Thoracic aorta (tissue), 2 donors: ENCODE measurements at regions not wholly inside any gene's neighbourhood (a gene's known extent, or its start where the extent isn't known, plus 50 kb on each side); places are given as distances from the start of the nearest gene placed in this dataset.

ENCODE experiments used
- ATAC-seq: fragments of 150-250 bp; one replicate; pipeline ENCODE4 v1.8.0; 2017; ENCODE audit warnings: low read depth; ENCODE audit not compliant: insufficient number of reproducible peaks, low FRiP score
- DNase-seq: peaks from one replicate; pipeline ENCODE4 v3.0.0-alpha.2; 2020; ENCODE audit warnings: low spot score
- H3K27ac ChIP-seq, 2 donors: fragments of 200-600 bp; sonication (generic); 1 replicate in 1 of 2; 2 replicates in 1 of 2; pipeline ENCODE4 v1.5.1; 2016; ENCODE audit warnings: mild to moderate bottlenecking in 2 of 2, moderate library complexity in 2 of 2
- H3K27me3 ChIP-seq: fragments of 200-600 bp; sonication (generic); replicated peaks from 2 replicates; pipeline ENCODE4 v1.6.0; 2016; ENCODE audit warnings: mild to moderate bottlenecking; ENCODE audit not compliant: insufficient read depth
- H3K36me3 ChIP-seq: fragments of 200-600 bp; sonication (generic); one replicate; pipeline ENCODE4 v1.5.1; 2016
- H3K4me1 ChIP-seq, 2 donors: fragments of 200-600 bp; sonication (generic); 1 replicate in 1 of 2; 2 replicates in 1 of 2; pipeline versions ENCODE4 v1.5.1 to v1.6.0; 2016; ENCODE audit warnings: low read depth in 2 of 2, mild to moderate bottlenecking in 1 of 2; ENCODE audit not compliant: control insufficient read depth in 1 of 2
- H3K4me3 ChIP-seq: fragments of 200-600 bp; sonication (generic); 2 replicates; pipeline ENCODE4 v1.5.1; 2016; ENCODE audit warnings: mild to moderate bottlenecking
- H3K9me3 ChIP-seq: fragments of 200-600 bp; sonication (generic); 2 replicates; pipeline ENCODE4 v1.5.1; 2016
- TF ChIP-seq, protein P1 (sequence below): fragments of 200-600 bp; sonication (generic); IDR thresholded peaks from one replicate; pipeline ENCODE4 v1.5.1; 2019; ENCODE audit warnings: antibody characterized with exemption

GRCh38 chr12:23028158-23028802 is 403.3 kb downstream of the ETNK1 start:
- H3K27ac ChIP-seq, result no peak overlapping the region
- H3K36me3 ChIP-seq, result no peaks in the 10 kb centered on the region
- DNase-seq (no peak), ATAC-seq (no peak)
- H3K4me1 ChIP-seq, result no peaks in the 10 kb centered on the region
- no peak overlapping the region for H3K4me3 ChIP-seq
- TF ChIP-seq, protein P1, sequence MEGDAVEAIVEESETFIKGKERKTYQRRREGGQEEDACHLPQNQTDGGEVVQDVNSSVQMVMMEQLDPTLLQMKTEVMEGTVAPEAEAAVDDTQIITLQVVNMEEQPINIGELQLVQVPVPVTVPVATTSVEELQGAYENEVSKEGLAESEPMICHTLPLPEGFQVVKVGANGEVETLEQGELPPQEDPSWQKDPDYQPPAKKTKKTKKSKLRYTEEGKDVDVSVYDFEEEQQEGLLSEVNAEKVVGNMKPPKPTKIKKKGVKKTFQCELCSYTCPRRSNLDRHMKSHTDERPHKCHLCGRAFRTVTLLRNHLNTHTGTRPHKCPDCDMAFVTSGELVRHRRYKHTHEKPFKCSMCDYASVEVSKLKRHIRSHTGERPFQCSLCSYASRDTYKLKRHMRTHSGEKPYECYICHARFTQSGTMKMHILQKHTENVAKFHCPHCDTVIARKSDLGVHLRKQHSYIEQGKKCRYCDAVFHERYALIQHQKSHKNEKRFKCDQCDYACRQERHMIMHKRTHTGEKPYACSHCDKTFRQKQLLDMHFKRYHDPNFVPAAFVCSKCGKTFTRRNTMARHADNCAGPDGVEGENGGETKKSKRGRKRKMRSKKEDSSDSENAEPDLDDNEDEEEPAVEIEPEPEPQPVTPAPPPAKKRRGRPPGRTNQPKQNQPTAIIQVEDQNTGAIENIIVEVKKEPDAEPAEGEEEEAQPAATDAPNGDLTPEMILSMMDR, result no peak
- H3K9me3 ChIP-seq, result no peaks in the 10 kb centered on the region
- H3K27me3 ChIP-seq, result no peaks in the 10 kb centered on the region

GRCh38 chr12:23029185-23029584 is 404.2 kb downstream of the ETNK1 start:
- no peak overlapping the region for H3K4me3 ChIP-seq
- no peaks in the 10 kb centered on the region for H3K4me1 ChIP-seq
- no peaks in the 10 kb centered on the region for H3K36me3 ChIP-seq
- DNase-seq, result no peak
- no peak overlapping the region for H3K27ac ChIP-seq
- TF ChIP-seq, protein P1, result no peak
- no peak for ATAC-seq
- H3K27me3 ChIP-seq, result no peaks in the 10 kb centered on the region
- H3K9me3 ChIP-seq, result no peaks in the 10 kb centered on the region

- no peak for ATAC-seq
- Histone ChIP-seq H3K36me3 (no peaks in the 10 kb centered on the region), H3K27me3 (no peaks in the 10 kb centered on the region), H3K27ac (no peak overlapping the region), H3K9me3 (no peaks in the 10 kb centered on the region), H3K4me1 (no peaks in the 10 kb centered on the region), H3K4me3 (no peak overlapping the region)
- TF ChIP-seq, protein P1, result no peak
- DNase-seq, result no peak
Measured at GRCh38 chr12:23039834-23040233, 414.9 kb downstream of the ETNK1 start.

DNA sequence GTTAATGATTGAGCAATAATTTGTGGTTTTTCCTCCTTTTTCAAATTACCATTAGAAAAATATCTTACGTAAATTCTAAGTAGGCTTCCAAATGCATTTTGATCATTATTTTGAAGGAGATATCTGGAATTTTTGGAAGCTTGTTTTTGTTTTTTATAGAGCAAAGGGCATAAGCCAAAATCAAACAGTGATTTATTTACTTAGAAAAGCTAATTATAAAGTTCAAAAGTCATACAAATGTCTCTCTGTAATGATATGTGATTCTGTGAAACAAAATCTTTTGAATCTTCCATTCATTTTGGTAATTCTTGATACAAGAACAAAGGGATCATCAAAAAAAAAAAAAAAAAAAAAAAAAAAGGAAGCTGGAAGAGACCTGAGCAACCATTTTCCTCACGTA is 416.8 kb downstream of the ETNK1 start:
- TF ChIP-seq, protein P1, result no peak
- Histone ChIP-seq H3K27ac (no peak overlapping the region), H3K36me3 (no peaks in the 10 kb centered on the region), H3K27me3 (no peaks in the 10 kb centered on the region), H3K4me3 (no peak overlapping the region), H3K4me1 (no peaks in the 10 kb centered on the region), H3K9me3 (no peaks in the 10 kb centered on the region)
- ATAC-seq, result no peak
- DNase-seq, result no peak

DNA sequence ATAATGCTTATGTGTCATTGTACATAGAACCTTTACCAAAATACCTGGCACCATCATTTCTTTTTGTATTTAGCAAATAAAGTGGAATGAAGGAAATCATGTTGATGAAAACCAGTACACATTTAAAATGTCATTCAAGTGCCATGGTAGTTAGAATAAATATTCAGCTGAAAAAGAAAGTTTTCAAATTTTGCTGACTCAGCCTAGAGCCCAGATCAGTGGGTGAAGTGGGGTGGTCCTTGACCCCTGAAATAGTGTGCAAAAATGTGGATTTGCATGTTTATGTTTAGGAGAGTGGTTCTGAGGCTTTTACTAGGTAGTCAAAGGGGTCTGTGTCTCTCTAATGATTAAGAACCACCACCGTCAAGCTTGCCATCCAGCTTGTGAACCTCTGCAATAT is 418.7 kb downstream of the ETNK1 start:
- Histone ChIP-seq H3K27ac (no peak overlapping the region), H3K27me3 (no peaks in the 10 kb centered on the region), H3K4me3 (no peak overlapping the region), H3K36me3 (no peaks in the 10 kb centered on the region), H3K4me1 (no peaks in the 10 kb centered on the region), H3K9me3 (no peaks in the 10 kb centered on the region)
- no peak for DNase-seq
- ATAC-seq, result no peak
- TF ChIP-seq, protein P1, result no peak
